ENCODE measurements at regions not wholly inside any gene's neighbourhood (a gene's known extent, or its start where the extent isn't known, plus 50 kb on each side); places are given as distances from the start of the nearest gene placed in this dataset.

DNA sequence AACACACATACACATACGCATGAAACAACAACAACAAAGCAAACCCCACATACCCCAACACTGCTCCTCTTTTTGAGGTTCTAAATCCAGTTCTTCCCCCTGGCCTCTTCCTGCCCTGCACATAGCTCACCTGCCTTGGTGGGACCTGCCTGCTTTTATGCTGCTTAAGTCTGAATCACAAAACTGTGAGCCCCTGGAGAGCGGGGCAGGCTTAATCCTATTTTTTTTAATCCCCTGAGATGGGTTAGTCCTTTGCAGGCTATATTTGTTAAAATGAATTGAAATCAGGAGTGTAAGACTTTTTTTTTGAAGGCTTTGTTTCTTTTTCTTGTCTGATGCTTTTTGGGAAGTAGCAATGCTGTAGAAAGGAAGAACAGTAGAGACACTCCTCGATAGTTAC lies 84.6 kb upstream of the MAX start:
- DNase-seq (ENCODE audit: low read depth), result no peak

DNA sequence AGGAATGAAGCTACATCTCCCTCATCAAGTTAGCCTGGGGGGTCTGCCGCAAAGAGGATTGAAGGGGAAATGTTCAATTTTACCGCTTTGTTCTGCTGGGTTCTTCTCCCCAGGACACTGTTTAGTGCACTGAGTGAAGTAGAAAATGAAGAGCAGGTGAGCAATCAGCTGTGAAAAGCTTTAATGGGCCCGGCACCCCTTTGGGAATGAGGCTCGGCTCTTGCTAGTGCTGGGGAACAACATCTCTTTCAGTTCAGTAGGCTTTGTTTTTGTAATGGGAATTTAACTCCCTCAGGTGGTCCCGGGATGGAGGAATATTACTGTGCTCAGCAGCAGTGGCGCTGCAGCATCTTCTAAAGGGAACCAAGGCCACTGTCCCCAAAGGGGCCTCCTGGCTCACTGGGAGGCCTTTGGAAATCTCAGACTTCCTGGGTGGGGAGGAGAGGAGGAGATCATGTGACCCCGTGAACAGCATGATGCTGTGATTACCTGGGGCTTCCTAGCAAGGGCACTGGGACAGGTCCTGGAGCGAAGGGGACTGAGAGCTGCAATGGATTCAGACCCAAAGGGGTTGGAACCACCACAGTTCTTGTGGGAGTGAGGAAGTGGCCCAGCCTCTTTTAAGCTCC lies 85.2 kb upstream of the MAX start:
- no peak for DNase-seq (ENCODE audit: low read depth)

GRCh38 chr14:65190312-65190711 lies 88.0 kb upstream of the MAX start:
- DNase-seq (ENCODE audit: low read depth), result no peak

DNA sequence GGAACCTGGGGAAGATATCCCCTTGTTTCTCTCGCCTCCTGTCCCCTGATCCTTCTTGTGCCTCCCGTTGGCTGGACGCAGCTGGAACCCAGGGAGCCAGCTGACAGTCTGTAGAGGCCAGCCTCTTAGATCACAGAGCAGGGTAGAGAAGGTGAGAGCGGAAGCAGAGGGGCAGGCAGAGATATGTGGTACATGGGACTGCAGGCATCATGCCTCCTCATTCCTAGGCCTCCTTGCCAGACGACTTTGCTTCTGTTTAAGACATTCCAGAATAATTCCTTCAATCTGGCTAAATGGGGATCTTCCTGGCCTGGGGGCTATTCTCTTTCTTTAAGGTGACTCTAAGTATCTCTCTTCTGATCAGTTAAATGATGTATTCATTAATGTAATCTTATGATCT lies 89.4 kb upstream of the MAX start:
- no peak for DNase-seq (ENCODE audit: low read depth)

GRCh38 chr14:65192686-65193085 lies 90.4 kb upstream of the MAX start:
- no peak for DNase-seq (ENCODE audit: low read depth)

DNA sequence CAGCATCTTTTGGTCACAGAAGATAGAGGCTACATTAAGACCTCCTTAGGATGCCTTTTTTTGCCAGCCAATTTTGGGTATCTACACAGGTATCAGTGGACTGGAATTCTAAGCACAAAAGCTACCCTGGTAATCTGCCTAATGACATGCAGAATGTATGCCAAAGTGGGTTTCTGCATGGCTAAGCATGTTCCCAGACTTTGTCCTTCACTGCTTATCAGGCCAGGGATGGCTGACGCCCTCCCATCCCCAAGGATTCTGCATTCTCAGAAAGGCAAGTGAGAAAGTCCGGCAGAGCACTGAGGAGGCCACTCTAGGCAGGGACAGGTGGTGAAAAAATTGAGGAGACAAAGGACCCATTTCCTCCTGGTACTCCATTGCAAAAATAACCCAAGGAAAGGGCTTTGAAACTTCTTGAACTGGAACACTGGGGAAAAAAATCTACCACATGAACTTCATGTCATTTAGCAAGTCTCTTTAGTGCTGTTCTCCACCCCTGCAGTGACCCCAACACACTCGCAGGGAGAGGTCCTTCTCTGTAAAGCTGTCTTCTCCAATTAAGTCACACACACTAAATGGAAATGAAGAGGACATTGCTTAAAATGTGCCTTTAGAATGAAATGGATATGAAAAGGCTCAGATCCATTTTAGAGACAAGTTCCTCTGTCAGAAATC lies 91.7 kb upstream of the MAX start:
- no peak for DNase-seq (ENCODE audit: low read depth)

GRCh38 chr14:65195042-65195719 lies 92.9 kb upstream of the MAX start:
- DNase-seq (ENCODE audit: low read depth), result no peak

- DNase-seq (ENCODE audit: low read depth), result no peak
Observed at GRCh38 chr14:65198346-65198745, 96.0 kb upstream of the MAX start.

- DNase-seq (ENCODE audit: low read depth), result no peak
Observed at GRCh38 chr14:65200454-65200853, 98.1 kb upstream of the MAX start.

- peak; percentile 33 for DNase-seq (ENCODE audit: low read depth)
Observed at GRCh38 chr14:65203574-65203973, 101.3 kb upstream of the MAX start.

DNA sequence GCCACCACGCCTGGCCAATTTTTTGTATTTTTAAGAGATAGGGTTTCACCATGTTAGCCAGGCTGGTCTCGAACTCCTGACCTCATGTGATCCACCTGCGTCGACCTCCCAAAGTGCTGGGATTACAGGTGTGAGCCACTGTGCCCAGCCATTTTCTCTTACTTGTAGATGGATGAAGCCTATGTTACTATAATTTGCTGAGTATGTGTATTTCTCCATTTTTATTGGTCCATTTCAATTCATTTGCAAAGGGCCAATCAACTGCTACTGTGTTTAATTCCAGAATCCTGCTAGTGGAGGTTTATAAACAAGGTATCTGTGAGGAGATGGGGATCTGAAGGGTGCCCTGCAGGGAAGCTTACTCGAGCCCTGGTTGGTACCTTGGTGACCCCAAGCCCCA lies 101.7 kb upstream of the MAX start:
- DNase-seq (ENCODE audit: low read depth), result no peak

DNA sequence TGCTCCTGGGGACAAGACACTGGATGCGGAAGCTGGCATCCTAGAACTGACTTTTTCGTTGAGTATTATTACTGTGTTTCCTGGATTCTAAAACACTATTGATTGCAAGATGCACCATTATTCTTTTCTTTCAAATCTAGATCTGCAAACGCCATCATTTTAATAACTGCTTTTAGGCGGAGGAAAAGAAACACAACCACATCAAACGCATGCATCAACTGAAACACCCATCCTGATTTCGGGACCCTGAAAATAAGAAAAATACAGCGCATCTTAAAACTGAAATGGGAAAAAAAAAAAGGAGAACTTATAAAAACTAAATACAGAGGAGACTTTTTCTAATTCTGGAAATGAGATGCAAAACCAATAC lies 103.7 kb upstream of the MAX start:
- no peak for DNase-seq (ENCODE audit: low read depth)

DNA sequence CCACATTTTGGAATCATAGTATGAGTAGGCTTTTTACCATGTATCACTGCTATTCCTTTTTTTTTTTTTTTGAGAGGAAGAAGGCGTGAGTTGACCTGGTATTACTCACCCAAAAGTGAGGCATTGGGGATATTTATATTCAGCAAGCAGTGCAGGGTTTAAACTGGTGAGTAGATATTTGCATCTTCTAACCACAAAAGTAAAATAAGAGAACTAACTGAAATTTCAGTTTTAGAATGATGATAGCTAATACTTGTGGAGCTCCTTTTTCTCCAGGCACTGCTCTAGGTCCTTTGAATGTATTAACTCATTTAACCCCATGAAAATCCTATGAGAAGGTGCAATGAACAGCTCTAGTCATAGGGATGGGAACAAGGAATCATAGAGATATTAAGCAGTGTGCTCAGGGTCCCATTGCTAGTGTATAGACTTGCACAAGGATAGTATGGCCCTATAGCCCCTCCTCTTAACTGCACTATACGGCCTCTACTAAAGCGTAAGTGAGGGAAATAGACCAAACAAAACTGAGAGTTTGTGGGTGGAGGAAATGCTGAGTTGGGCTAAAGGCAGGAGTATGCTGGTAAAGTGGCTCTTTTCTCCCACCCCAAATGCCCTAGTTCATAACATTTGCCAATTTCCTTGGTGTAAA lies 104.3 kb upstream of the MAX start:
- DNase-seq (ENCODE audit: low read depth), result peak; percentile 72

GRCh38 chr14:65208548-65208947 lies 106.2 kb upstream of the MAX start:
- no peak for DNase-seq (ENCODE audit: low read depth)

DNA sequence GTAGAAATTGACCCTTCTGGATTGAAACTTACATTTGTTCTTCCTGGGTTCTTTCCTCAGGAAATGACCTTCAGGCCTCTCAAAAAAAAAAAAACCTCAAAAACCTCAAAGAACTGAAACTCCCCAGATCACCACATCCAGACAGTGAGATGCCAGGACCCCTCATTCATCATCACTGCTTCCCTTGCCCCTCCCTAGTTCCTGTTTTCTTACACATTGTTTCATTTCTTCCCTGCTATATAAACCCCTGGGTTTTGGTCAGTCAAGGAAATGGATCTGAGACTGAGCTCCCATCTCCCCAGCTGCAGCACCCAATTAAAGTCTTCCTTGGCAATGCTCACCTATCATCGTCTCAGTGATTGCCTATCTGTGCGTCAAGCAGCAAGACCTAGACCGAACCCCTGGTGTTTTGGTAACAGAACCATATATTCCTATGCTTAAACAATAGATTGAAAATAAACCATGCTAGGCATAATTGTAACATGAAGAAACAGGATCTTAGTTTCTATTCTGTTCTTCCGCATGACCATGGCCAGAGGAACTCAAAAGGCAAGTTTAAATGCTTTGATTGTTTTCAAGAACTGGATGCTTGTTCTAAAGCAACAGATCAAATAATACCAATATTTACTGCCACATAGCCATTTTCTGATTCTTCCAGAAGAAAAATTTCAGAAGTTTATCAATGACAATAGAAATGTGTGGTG lies 108.0 kb upstream of the MAX start:
- DNase-seq (ENCODE audit: low read depth), result no peak

DNA sequence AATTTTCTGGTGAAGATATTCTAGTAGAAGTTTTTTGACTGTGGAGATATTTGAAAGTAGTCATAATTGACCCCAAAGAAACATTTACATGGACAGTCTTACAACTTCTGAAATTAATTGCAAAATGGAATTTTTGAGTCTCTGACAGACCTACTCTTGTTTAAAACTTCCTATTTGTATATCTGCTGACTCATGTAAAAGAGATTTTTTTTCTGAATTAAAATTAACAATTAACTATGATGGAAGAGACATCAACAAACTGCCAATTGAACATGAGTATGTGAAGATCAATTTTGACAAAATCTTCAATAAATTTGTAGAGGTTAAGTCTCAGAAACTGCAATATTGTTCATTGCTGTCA lies 108.5 kb upstream of the MAX start:
- no peak for DNase-seq (ENCODE audit: low read depth)

- DNase-seq (ENCODE audit: low read depth), result peak; percentile 60
Observed at GRCh38 chr14:65211341-65211987, 109.1 kb upstream of the MAX start.

- no peak for DNase-seq (ENCODE audit: low read depth)
Observed at GRCh38 chr14:65213316-65213715, 111.0 kb upstream of the MAX start.

DNA sequence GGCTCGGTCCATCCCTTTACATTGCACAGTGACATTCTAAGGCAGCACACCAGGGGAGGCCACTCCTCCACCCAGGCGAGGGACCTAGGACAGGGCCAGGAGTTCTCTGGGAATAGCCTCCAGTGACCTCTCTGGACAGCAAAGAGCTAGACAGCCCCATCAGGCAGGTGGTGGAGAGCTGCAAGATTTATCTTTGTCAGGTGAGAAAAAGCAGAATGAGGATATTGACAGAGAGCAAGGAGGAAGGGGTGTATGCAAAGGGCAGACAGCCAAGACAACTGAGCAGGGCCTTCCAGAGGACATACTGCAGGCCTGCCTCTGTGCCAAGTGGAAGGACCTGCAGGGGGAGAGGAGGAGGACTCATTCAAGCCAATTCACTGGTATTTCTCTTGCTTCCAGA lies 112.4 kb upstream of the MAX start:
- DNase-seq (ENCODE audit: low read depth), result no peak

- DNase-seq (ENCODE audit: low read depth), result no peak
Observed at GRCh38 chr14:65219353-65219752, 117.0 kb upstream of the MAX start.

DNA sequence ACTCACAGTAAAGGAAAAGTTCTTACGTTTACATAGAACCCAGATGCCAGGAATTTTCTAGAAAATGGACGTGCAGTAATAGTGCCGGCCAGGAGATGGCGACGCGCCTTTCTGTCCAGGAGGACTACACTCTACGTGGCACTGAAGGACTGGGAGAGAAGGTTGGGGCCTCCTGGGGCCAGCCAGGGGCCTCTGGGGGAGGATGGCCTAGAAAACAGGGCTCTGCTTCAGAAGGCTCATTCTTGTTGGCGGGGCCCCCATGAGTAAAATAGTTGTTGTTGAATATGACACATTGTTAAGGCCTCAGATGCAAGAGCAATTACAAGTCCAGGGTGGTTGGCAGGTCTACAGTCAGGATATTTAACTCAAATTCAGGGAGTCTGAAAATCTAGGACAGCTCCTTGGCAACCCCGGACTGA lies 120.1 kb upstream of the MAX start:
- DNase-seq (ENCODE audit: low read depth), result no peak

- no peak for DNase-seq (ENCODE audit: low read depth)
Observed at GRCh38 chr14:65223636-65224035, 121.3 kb upstream of the MAX start.
